K562 (cell line): ENCODE measurements at regions not wholly inside any gene's neighbourhood (a gene's known extent, or its start where the extent isn't known, plus 50 kb on each side); places are given as distances from the start of the nearest gene placed in this dataset.

Experiments
- ATAC-seq: fragments of 200-7000 bp; cut with Tn5 transposase; 3 replicates; pipeline ENCODE4 v1.9.1; 2020; ENCODE audit warnings: moderate library complexity
- BruUV-seq: library from RNA; stranded (reverse); fragments of 400-500 nt; replicated peaks from 2 replicates; lab custom pipeline; 2021; lab: Mats Ljungman, UMichigan
- CTCF ChIA-PET: fragments of 300-600 bp; formaldehyde crosslinking; extraction: SDS; loops from one replicate; lab custom pipeline; 2021; ENCODE audit warnings: low intra/inter-chr PET ratio; lab: Yijun Ruan, JAX
- POLR2A ChIA-PET: fragments of 300-600, 350-650 bp; sonication (Branson Sonifier 250); formaldehyde crosslinking; extraction: SDS; loops from one replicate; lab custom pipeline; 2021; ENCODE audit warnings: antibody characterized with exemption, inconsistent platforms; lab: Yijun Ruan, JAX
- DNase-seq, 4 experiments: peaks; one replicate each; pipeline versions ENCODE4 v3.0.0 to v3.0.0-alpha.2; 2011 to 2018; ENCODE audit warnings: low spot score in 3 of 4, mixed read lengths in 3 of 4; ENCODE audit errors: extremely low read depth in 1 of 4
- FAIRE-seq: peaks from 2 replicates; lab custom pipeline; 2011; peaks lifted over from hg19 to GRCh38; lab: Jason Lieb, UNC
- H2AFZ ChIP-seq: 2 replicates; pipeline ENCODE4 v1.6.0; 2011; ENCODE audit warnings: low read depth, low read length, control low read depth, inconsistent platforms
- H3K27ac ChIP-seq: fragments of 200-600 bp; 3 replicates; pipeline ENCODE4 v1.8.0; 2011; ENCODE audit warnings: low read depth, mild to moderate bottlenecking, control low read depth, inconsistent platforms, low read length, moderate library complexity, mixed read lengths; ENCODE audit errors: extremely low read depth
- H3K27me3 ChIP-seq, 2 experiments: fragments of 300-600 bp in 1 of 2; 2 replicates in 1 of 2; 3 replicates in 1 of 2; pipeline versions ENCODE4 v1.6.0 to v1.8.0; 2011; ENCODE audit warnings: inconsistent platforms in 2 of 2, low read length in 2 of 2, mild to moderate bottlenecking in 1 of 2, mixed read lengths in 1 of 2, moderate library complexity in 1 of 2; ENCODE audit not compliant: control insufficient read depth in 2 of 2, insufficient read depth in 2 of 2
- H3K36me3 ChIP-seq: fragments of 300-600 bp; 3 replicates; pipeline ENCODE4 v1.8.0; 2011; ENCODE audit warnings: mild to moderate bottlenecking, low read length, inconsistent platforms; ENCODE audit not compliant: control insufficient read depth, insufficient read depth
- H3K4me1 ChIP-seq, 2 experiments: fragments of 200-600 bp in 1 of 2; replicated peaks in 1 of 2; 2 replicates in 1 of 2; 3 replicates in 1 of 2; pipeline versions ENCODE4 v1.5.1 to v1.8.0; 2011; ENCODE audit warnings: inconsistent platforms in 2 of 2, low read length in 2 of 2, mild to moderate bottlenecking in 1 of 2, mixed read lengths in 1 of 2, moderate library complexity in 1 of 2; ENCODE audit not compliant: control insufficient read depth in 2 of 2, insufficient read depth in 2 of 2
- H3K4me2 ChIP-seq: 2 replicates; pipeline ENCODE4 v1.6.1; 2011; ENCODE audit warnings: low read length, control low read depth, inconsistent platforms, mixed read lengths; ENCODE audit not compliant: insufficient read depth
- H3K4me3 ChIP-seq: fragments of 200-600 bp; sonication (generic), shearing (Covaris generic); 2 replicates; pipeline ENCODE4 v1.5.1; 2016; ENCODE audit warnings: control low read depth, inconsistent platforms
- H3K79me2 ChIP-seq: fragments of 200-600 bp; 3 replicates; pipeline ENCODE4 v1.8.0; 2011; ENCODE audit warnings: low read length, inconsistent platforms; ENCODE audit not compliant: control insufficient read depth, insufficient read depth
- H3K9ac ChIP-seq, 2 experiments: 2 replicates each; pipeline versions ENCODE4 v1.6.0 to v1.6.1; 2011; ENCODE audit warnings: low read depth in 2 of 2, low read length in 2 of 2, control low read depth in 1 of 2, inconsistent platforms in 1 of 2, mild to moderate bottlenecking in 1 of 2, mixed read lengths in 1 of 2; ENCODE audit not compliant: insufficient read depth in 1 of 2
- H3K9me1 ChIP-seq: one replicate; pipeline ENCODE4 v1.6.0; 2011; ENCODE audit warnings: inconsistent platforms, mild to moderate bottlenecking, low read length, moderate library complexity; ENCODE audit not compliant: control insufficient read depth, insufficient read depth
- H3K9me3 ChIP-seq: replicated peaks from 2 replicates; pipeline ENCODE4 v1.5.1; 2011; ENCODE audit warnings: low read depth, low read length, inconsistent platforms; ENCODE audit not compliant: control insufficient read depth, insufficient read depth
- H4K20me1 ChIP-seq: replicated peaks from 2 replicates; pipeline ENCODE4 v1.6.1; 2011; ENCODE audit warnings: low read length, inconsistent platforms, mixed read lengths; ENCODE audit not compliant: control insufficient read depth, insufficient read depth
- CHD1 ChIP-seq: fragments of 200-600 bp; sonication (generic); IDR thresholded peaks from one replicate; pipeline ENCODE4 v1.6.1; 2012; ENCODE audit warnings: mild to moderate bottlenecking, moderate library complexity, low read length, inconsistent platforms
- DPF2 ChIP-seq: fragments of 450-650 bp; IDR thresholded peaks from 2 replicates; pipeline ENCODE4 v1.6.1; 2016
- GTF2E2 ChIP-seq: fragments of 200-800 bp; sonication (Bioruptor generic); IDR thresholded peaks from 2 replicates; pipeline ENCODE4 v1.6.1; 2016; ENCODE audit warnings: missing genetic modification characterization, missing compliant biosample characterization
- NR0B1 ChIP-seq: fragments of 450-650 bp; IDR thresholded peaks from one replicate; pipeline ENCODE4 v1.6.1; 2018; ENCODE audit warnings: mild to moderate bottlenecking, moderate library complexity; ENCODE audit not compliant: partially characterized antibody
- PCBP1 ChIP-seq: fragments of 200-400 bp; formaldehyde crosslinking; IDR thresholded peaks from 2 replicates; pipeline ENCODE4 v1.6.1; 2018; ENCODE audit warnings: mild to moderate bottlenecking, low read depth, low read length; ENCODE audit not compliant: poor library complexity, severe bottlenecking
- PURB ChIP-seq: sonication (generic); formaldehyde crosslinking; IDR thresholded peaks from 2 replicates; pipeline ENCODE4 v1.9.0; 2021; ENCODE audit warnings: low read depth, mild to moderate bottlenecking, missing genetic modification reagents
- RFX5 ChIP-seq: IDR thresholded peaks from 2 replicates; pipeline ENCODE4 v1.6.1; 2011; ENCODE audit warnings: low read depth, mild to moderate bottlenecking, improper control_type of control experiment, low read length
- SETDB1 ChIP-seq: IDR thresholded peaks from one replicate; pipeline ENCODE4 v1.6.1; 2012; ENCODE audit warnings: low read length, control low read depth, inconsistent platforms
- SRSF3 ChIP-seq: fragments of 200-400 bp; formaldehyde crosslinking; IDR thresholded peaks from 2 replicates; pipeline ENCODE4 v1.6.1; 2016; ENCODE audit warnings: mild to moderate bottlenecking, low read length, moderate library complexity; ENCODE audit not compliant: insufficient read depth
- THRB ChIP-seq: fragments of 450-650 bp; formaldehyde crosslinking; conservative IDR thresholded peaks from 2 replicates; pipeline ENCODE4 v1.4.0; 2022; ENCODE audit warnings: mild to moderate bottlenecking, missing genetic modification characterization
- ZNF41 ChIP-seq: fragments of 250-450 bp; sonication (Bioruptor Pico); conservative IDR thresholded peaks from 2 replicates; pipeline ENCODE4 v1.4.0; 2020; ENCODE audit warnings: mild to moderate bottlenecking
- ZNF766 ChIP-seq: fragments of 200-800 bp; sonication (Bioruptor generic); conservative IDR thresholded peaks from 2 replicates; pipeline ENCODE4 v1.6.1; 2016; ENCODE audit warnings: missing genetic modification characterization, missing compliant biosample characterization
- WGBS: fragments of 100-300 bp; shearing (Covaris generic); methylation state at CpG from one replicate; pipeline ENCODE4 v1.1.6; 2016; ENCODE audit warnings: low coverage, mixed read lengths; ENCODE audit not compliant: insufficient coverage; ENCODE audit errors: missing lambda C conversion rate; 5-methylcytosine and 5-hydroxymethylcytosine counted together
- in situ Hi-C: fragments of 300-500 bp; cut with MboI; formaldehyde crosslinking; loops from 4 replicates; pipeline ENCODE4 v1.15.0; 2018; ENCODE audit warnings: inconsistent platforms, mixed read lengths
- intact Hi-C: fragments of 100-400 bp; cut with micrococcal nuclease; formaldehyde crosslinking; loops from 2 replicates; pipeline ENCODE4 v1.14.2; 2022
- TF ChIP-seq, protein P1 (sequence below), 3 experiments: IDR thresholded peaks in 2 of 3; conservative IDR thresholded peaks in 1 of 3; 2 replicates each; pipeline ENCODE4 v1.5.1; 2011 to 2012; ENCODE audit warnings: low read length in 3 of 3, mild to moderate bottlenecking in 3 of 3, control low read depth in 2 of 3, improper control_type of control experiment in 1 of 3, inconsistent platforms in 1 of 3, low read depth in 1 of 3, mixed read lengths in 1 of 3, moderate library complexity in 1 of 3; ENCODE audit not compliant: insufficient read depth in 2 of 3

DNA sequence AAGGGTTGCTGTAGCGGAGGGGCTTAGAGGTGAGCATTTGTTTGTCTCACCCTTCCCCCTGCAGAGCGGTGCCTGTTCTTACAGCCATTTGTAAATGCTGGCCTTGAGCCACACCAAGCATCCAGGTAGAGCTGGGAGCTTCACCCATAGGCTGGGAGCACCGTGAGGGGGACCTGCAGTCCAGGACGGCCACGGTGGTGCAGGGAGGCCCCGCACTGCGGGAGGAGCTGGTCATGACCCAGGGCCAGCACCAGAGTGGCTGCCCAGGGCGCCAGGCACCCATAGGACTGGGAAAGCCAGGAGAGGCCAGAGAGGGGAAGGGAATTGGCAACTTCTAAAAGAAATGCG is 197.3 kb upstream of the ADAMTS16 start (continued):
- TF ChIP-seq NR0B1: no peak

- FAIRE-seq: no peak
- intact Hi-C loops: no loop called here
- H3K9ac ChIP-seq: no peak overlapping the region
- no peak for DNase-seq
- WGBS: under 1% methylated on average over 7 of the region's 7 CpGs
- no peaks in the 10 kb centered on the region; the same call in 1 of the 2 replicates for H4K20me1 ChIP-seq
- H3K4me3 ChIP-seq: no peak overlapping the region
- no peak overlapping the region for H2AFZ ChIP-seq
- H3K36me3 ChIP-seq: no peaks in the 10 kb centered on the region
- H3K79me2 ChIP-seq: no peaks in the 10 kb centered on the region
- no TSS peak for BruUV-seq
- 0 out of 5 replicates have a peak, but pooled peaks cover 0 to 3% of the 10 kb centered on the region in 2 experiments for H3K4me1 ChIP-seq
- H3K27me3 ChIP-seq: peaks cover 7 to 17% of the 10 kb centered on the region in 2 experiments; a peak in 3 of 5 replicates
- in situ Hi-C loops: no loop called here
- no peaks in the 10 kb centered on the region for H3K9me3 ChIP-seq
- ATAC-seq: no peak
- ChIA-PET CTCF (no interaction called here), POLR2A (interaction anchor here (1.3 kb wide), 1 partner anchor 10 kb away, joined by 5 read pairs; no protein-coding TSS in a partner anchor)
- no peak overlapping the region for H3K4me2 ChIP-seq
- H3K27ac ChIP-seq: no peak overlapping the region
- H3K9me1 ChIP-seq: no peaks in the 10 kb centered on the region
- TF ChIP-seq PCBP1: no peak
- no peak for TF ChIP-seq RFX5
- TF ChIP-seq DPF2: no peak
- no peak for TF ChIP-seq CHD1
- no peak for TF ChIP-seq GTF2E2 (tag)
- TF ChIP-seq ZNF766: no peak
- no peak for TF ChIP-seq SETDB1
- no peak for TF ChIP-seq NR0B1
- TF ChIP-seq THRB (CRISPR knock-in tag): no peak
- TF ChIP-seq PURB: no peak
- TF ChIP-seq, protein P1, sequence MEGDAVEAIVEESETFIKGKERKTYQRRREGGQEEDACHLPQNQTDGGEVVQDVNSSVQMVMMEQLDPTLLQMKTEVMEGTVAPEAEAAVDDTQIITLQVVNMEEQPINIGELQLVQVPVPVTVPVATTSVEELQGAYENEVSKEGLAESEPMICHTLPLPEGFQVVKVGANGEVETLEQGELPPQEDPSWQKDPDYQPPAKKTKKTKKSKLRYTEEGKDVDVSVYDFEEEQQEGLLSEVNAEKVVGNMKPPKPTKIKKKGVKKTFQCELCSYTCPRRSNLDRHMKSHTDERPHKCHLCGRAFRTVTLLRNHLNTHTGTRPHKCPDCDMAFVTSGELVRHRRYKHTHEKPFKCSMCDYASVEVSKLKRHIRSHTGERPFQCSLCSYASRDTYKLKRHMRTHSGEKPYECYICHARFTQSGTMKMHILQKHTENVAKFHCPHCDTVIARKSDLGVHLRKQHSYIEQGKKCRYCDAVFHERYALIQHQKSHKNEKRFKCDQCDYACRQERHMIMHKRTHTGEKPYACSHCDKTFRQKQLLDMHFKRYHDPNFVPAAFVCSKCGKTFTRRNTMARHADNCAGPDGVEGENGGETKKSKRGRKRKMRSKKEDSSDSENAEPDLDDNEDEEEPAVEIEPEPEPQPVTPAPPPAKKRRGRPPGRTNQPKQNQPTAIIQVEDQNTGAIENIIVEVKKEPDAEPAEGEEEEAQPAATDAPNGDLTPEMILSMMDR (IDR thresholded peaks at IDR 0.05 in 2 of 3, conservative IDR thresholded peaks at IDR 0.05 in 1 of 3; ENCODE audit: insufficient read depth in 2 of 3, low read depth in 1 of 3, low read length in 3 of 3): no peak
- TF ChIP-seq SRSF3: no peak
- no peak for TF ChIP-seq ZNF41
These were observed 194.8 kb upstream of the ADAMTS16 start for GRCh38 chr5:4945296-4945695.
